HG02798 (cell line): ENCODE measurements at regions not wholly inside any gene's neighbourhood (a gene's known extent, or its start where the extent isn't known, plus 50 kb on each side); places are given as distances from the start of the nearest gene placed in this dataset.

Experiments used
- ATAC-seq: cut with Tn5 transposase; IDR thresholded peaks from one replicate; pipeline ENCODE4 v1.9.1; 2021; ENCODE audit warnings: mild to moderate bottlenecking; ENCODE audit not compliant: unreplicated experiment, poor library complexity

GRCh38 chr6:43940071-43940392 is 170.0 kb downstream of the VEGFA start:
- no peak for ATAC-seq

DNA sequence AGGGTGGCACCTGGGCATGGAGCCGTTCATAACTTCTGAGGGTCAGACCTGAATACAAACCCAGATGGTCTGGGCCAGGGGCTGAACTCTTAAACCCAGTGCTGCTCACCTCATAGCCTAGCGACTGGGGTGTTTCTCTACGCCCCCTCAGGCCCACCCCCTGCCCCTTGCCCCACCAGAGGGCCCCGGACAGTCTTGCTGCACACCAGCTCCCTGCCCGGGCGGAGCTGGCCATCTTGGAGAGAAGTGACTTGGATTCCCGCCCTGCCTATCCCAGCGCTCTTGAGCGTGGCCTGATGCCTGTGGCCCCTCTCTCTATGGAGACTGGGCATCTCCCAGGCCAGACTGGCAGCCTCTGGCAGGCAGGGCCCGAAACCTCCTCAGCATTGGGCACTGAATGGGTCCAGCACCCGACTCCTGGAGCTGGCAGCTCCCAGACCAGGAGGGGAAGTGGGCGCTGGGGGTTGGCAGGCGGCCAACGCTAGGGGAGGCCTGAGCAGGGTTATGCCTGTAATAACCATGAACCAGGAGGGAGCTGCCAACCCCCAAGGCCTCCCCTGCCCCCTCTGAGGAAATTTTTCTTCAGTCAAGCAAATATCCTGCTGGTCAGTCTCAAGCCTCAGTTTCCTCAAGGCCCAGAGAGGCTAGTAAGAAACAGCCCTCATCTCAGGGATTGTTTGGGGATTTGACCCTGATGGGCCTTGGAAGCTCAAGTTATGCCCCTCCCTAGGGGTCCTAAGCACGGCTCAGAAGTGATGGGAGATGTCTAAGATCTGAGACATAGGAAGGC is 169.5 kb downstream of the VEGFA start:
- no peak for ATAC-seq

- no peak for ATAC-seq
These were observed 168.4 kb downstream of the VEGFA start for GRCh38 chr6:43938178-43939105.

GRCh38 chr6:43937236-43938177 is 167.5 kb downstream of the VEGFA start:
- ATAC-seq = no peak

- no peak for ATAC-seq
These were observed 166.5 kb downstream of the VEGFA start for GRCh38 chr6:43936476-43936875.

DNA sequence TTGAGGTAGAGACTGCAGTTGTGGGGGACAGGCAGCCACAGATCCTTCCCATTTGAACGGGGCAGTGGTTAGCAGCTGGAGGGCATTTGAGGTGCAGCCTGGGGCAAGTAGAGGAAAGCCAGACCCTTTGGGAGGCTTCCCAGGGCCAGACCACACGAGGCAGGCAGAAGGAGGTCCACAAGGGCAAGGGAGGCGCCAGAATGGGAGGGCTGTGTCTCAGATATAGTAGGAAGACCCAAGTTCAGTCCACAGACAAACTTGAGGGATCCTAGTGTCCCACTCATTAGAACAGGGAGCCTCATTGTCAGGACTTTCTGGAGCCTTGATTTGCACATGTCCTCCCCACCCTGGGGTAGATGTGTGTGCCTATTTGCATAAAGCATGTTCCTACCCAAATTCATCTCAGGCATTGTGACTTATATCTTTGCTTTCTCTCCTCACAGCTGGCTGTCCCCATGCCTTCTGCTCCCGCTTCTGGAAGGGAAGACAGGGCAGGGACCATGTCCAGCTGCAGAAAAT is 166.0 kb downstream of the VEGFA start:
- ATAC-seq = no peak

GRCh38 chr6:43934803-43935602 is 165.0 kb downstream of the VEGFA start:
- ATAC-seq = no peak

DNA sequence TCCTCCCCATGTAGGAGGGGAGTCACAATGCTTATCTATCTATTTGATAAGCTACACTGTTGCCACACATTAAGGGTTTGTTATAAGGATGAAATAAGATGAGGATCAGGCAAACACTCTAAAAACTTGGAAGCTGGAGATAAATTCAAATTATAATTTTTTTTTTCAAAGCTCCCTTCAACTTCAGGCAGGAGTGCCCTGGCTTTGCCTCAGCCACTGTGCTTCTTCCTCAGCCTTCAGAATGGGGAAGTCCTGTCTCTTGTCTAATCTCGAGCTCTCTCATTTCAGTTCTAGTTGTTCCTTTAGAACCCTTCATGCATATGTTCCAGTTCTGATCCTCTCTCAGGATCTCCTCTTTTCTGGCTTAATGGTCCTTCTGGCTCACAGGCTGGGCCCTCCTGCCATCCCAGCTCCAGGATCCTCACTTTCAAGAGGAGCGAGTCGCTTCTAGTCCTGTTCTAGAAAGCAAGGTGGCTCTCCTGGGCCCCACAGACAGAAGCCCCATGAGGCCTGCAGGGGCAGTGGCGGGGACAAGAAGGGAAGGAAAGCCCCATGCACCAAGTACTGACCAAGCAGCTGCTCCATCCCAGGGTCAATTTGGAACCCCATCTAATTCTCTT is 164.3 kb downstream of the VEGFA start:
- ATAC-seq = no peak

GRCh38 chr6:43933148-43933885 is 163.3 kb downstream of the VEGFA start:
- ATAC-seq = no peak

- no peak for ATAC-seq
These were observed 162.5 kb downstream of the VEGFA start for GRCh38 chr6:43932259-43933147.

GRCh38 chr6:43931201-43931600 is 161.2 kb downstream of the VEGFA start:
- ATAC-seq = no peak

GRCh38 chr6:43930440-43931154 is 160.6 kb downstream of the VEGFA start:
- ATAC-seq = no peak

DNA sequence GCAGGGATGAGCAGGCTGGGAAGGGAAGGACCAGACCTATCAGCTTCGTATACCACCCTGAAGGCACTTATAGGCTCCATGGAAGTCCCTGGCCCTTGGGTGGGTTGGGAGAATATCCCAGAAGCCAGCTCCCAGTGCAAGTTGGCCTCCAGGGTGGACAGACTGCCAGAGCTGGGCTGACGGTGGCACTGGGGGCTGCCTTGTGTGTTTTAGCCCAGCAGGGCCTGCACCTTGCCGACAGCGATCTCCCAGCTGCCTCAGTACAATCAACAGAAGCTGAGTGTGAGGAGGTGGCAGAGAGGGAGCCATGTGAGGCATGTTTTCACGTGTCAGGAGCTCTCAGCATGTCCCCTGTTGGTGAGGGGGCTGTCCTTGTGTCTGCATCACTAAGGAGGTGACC is 159.5 kb downstream of the VEGFA start:
- ATAC-seq = no peak

GRCh38 chr6:43927532-43928210 is 157.7 kb downstream of the VEGFA start:
- ATAC-seq = no peak

DNA sequence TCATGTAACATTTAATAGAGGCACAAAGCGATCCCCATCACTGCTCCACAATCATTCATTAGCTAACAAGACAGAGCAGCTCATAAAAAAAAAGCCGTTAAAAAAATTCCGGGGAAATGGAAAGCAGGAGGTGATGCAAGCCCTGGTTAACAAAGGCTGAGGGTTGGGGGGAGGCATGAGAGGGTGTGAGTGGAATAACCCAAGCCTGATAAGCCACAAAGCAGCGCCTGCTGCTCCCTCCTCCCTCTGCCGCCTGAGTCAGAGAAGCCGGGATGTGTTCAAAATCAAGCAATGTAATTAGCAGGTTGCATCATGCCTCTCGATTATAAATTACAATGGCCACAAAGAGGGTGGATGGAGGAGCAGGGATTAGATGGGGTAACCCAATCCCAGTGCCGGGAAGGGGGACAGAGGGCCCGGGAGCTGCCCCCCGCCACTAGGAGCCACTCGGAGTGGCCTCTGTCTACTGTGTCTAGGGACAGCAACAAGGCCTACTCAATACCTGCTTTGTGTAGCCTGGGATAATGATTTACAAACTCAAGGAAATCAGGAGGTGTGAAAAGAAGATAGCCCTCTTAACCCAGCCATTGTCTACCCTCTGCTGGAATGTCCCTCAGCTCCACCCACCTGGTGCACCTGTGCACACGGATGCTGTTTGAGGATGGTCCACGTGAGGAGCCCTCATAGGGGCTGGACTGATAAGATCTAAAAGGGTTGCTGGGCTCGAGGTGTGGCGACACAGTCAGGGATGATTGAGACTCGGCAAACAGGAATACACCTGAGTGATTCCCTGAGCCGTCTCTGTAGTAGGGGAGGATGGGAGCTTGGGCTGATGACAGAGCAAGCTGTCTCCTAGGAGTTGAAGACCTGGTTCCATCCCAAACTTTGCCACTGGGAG is 156.9 kb downstream of the VEGFA start:
- no peak for ATAC-seq
